ENCODE measurements at regions not wholly inside any gene's neighbourhood (a gene's known extent, or its start where the extent isn't known, plus 50 kb on each side); places are given as distances from the start of the nearest gene placed in this dataset.

DNA sequence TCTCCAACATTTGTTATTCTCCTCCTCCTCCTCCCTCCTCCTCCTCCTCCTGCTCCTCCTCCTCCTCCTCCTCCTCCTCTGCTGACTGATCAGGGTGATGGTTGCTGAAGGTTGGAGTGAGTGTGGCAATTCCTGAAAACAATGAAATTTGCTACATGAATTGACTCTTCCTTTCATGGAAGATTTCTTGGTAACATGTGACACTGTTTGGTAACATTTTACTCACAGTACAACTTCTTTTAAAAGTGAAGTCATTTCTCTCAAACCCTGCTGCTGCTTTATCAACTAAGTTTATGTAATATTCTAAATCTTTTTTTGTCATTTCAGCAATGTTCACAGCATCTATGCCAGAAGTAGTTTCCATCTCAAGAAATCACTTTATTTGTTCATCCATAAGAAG lies 543.0 kb downstream of the MAFB start:
- Histone ChIP-seq H3K4me3 (no peak overlapping the region), H3K4me1 (no peaks in the 10 kb centered on the region), H3K27me3 (no peaks in the 10 kb centered on the region), H3K36me3 (replicated peaks in 1 of 2; ENCODE audit: insufficient read depth in 1 of 2, low read depth in 2 of 2) (no peaks in the 10 kb centered on the region), H3K9me3 (no peaks in the 10 kb centered on the region), H3K27ac (no peak overlapping the region)
- TF ChIP-seq POLR2A (IDR thresholded peaks at IDR 0.05) = no peak
- TF ChIP-seq, protein P1, sequence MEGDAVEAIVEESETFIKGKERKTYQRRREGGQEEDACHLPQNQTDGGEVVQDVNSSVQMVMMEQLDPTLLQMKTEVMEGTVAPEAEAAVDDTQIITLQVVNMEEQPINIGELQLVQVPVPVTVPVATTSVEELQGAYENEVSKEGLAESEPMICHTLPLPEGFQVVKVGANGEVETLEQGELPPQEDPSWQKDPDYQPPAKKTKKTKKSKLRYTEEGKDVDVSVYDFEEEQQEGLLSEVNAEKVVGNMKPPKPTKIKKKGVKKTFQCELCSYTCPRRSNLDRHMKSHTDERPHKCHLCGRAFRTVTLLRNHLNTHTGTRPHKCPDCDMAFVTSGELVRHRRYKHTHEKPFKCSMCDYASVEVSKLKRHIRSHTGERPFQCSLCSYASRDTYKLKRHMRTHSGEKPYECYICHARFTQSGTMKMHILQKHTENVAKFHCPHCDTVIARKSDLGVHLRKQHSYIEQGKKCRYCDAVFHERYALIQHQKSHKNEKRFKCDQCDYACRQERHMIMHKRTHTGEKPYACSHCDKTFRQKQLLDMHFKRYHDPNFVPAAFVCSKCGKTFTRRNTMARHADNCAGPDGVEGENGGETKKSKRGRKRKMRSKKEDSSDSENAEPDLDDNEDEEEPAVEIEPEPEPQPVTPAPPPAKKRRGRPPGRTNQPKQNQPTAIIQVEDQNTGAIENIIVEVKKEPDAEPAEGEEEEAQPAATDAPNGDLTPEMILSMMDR (IDR thresholded peaks at IDR 0.05) = no peak
- intact Hi-C loops (cut with DNase I) = no loop called here
- no peak for DNase-seq
- no peak for ATAC-seq

- ATAC-seq = no peak
Measured at GRCh38 chr20:40144581-40144980, 544.5 kb downstream of the MAFB start.

GRCh38 chr20:40134176-40134575 lies 554.9 kb downstream of the MAFB start:
- Histone ChIP-seq H3K27me3 (no peaks in the 10 kb centered on the region), H3K36me3 (replicated peaks in 1 of 2; ENCODE audit: insufficient read depth in 1 of 2, low read depth in 2 of 2) (no peaks in the 10 kb centered on the region), H3K4me1 (no peaks in the 10 kb centered on the region), H3K9me3 (no peaks in the 10 kb centered on the region), H3K4me3 (no peak overlapping the region), H3K27ac (no peak overlapping the region)
- 26 to 48% methylated on average over 1 of the region's 1 CpG for WGBS, 2 donors
- DNase-seq = no peak
- intact Hi-C loops (cut with DNase I) = no loop called here
- no peak for ATAC-seq
- TF ChIP-seq POLR2A (IDR thresholded peaks at IDR 0.05) = no peak
- TF ChIP-seq, protein P1 (IDR thresholded peaks at IDR 0.05) = no peak

More at GRCh38 chr20:40144581-40144980, 544.5 kb downstream of the MAFB start:
- no peaks in the 10 kb centered on the region for H3K4me1 ChIP-seq
- DNase-seq = peak in 3 of 4 donors; percentile 9 to 37 (median 12)
- no peaks in the 10 kb centered on the region for H3K36me3 ChIP-seq (replicated peaks in 1 of 2; ENCODE audit: insufficient read depth in 1 of 2, low read depth in 2 of 2)
- no peak overlapping the region for H3K4me3 ChIP-seq
- TF ChIP-seq, protein P1 (IDR thresholded peaks at IDR 0.05) = no peak
- TF ChIP-seq POLR2A (IDR thresholded peaks at IDR 0.05) = no peak
- no peaks in the 10 kb centered on the region for H3K9me3 ChIP-seq
- no peaks in the 10 kb centered on the region for H3K27me3 ChIP-seq
- WGBS, 2 donors = 42 to 51% methylated on average over 4 of the region's 4 CpGs
- no peak overlapping the region for H3K27ac ChIP-seq
- intact Hi-C loops (cut with DNase I) = no loop called here

GRCh38 chr20:40120827-40121226 lies 568.2 kb downstream of the MAFB start:
- H3K36me3 ChIP-seq (replicated peaks in 1 of 2; ENCODE audit: insufficient read depth in 1 of 2, low read depth in 2 of 2) = no peaks in the 10 kb centered on the region
- WGBS, 2 donors = 45% methylated on average over 2 of the region's 2 CpGs
- no peaks in the 10 kb centered on the region for H3K27me3 ChIP-seq
- no peak overlapping the region for H3K4me3 ChIP-seq
- H3K9me3 ChIP-seq = no peaks in the 10 kb centered on the region
- intact Hi-C loops (cut with DNase I) = no loop called here
- no peak overlapping the region for H3K27ac ChIP-seq
- TF ChIP-seq, protein P1 (IDR thresholded peaks at IDR 0.05) = no peak
- TF ChIP-seq POLR2A (IDR thresholded peaks at IDR 0.05) = no peak
- ATAC-seq = no peak
- no peaks in the 10 kb centered on the region for H3K4me1 ChIP-seq
- DNase-seq = no peak

- Histone ChIP-seq H3K36me3 (replicated peaks in 1 of 2; ENCODE audit: insufficient read depth in 1 of 2, low read depth in 2 of 2) (no peaks in the 10 kb centered on the region), H3K4me3 (no peak overlapping the region), H3K9me3 (no peaks in the 10 kb centered on the region), H3K4me1 (no peaks in the 10 kb centered on the region), H3K27ac (no peak overlapping the region), H3K27me3 (no peaks in the 10 kb centered on the region)
- 69 to 79% methylated on average over 5 of the region's 5 CpGs for WGBS, 2 donors
- TF ChIP-seq POLR2A (IDR thresholded peaks at IDR 0.05) = no peak
- TF ChIP-seq, protein P1 (IDR thresholded peaks at IDR 0.05) = no peak
- ATAC-seq (no peak), DNase-seq (no peak)
- intact Hi-C loops (cut with DNase I) = no loop called here
Measured at GRCh38 chr20:40111282-40111681, 577.8 kb downstream of the MAFB start.

Measured in body of pancreas (tissue), 4 donors.